ENCODE measurements at regions not wholly inside any gene's neighbourhood (a gene's known extent, or its start where the extent isn't known, plus 50 kb on each side); places are given as distances from the start of the nearest gene placed in this dataset.

DNA sequence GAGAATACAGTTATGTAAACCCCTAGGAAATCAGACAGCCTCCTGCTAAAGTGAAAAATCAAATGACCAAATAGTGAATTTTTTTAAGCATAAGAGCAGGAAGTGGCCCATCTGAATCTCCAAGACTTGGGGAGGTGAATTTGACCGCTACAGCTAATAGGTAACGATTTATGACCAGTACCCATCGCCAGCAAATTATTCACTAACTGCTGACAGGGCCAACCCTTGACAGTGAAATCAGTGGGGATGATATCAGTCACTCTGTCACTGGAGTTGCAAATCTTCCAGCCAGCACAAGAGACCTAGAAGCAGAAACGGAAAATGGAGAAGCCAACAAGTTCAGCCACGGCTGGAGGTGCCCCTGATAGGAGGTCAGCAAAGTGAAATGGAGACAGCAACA, 164.3 kb upstream of the PIK3C3 start:
- Histone ChIP-seq H3K27me3 (no peaks in the 10 kb centered on the region), H3K9ac (no peak overlapping the region), H3K9me3 (no peaks in the 10 kb centered on the region), H4K20me1 (no peaks in the 10 kb centered on the region), H3K36me3 (no peaks in the 10 kb centered on the region), H3K4me1 (no peaks in the 10 kb centered on the region), H3K4me3 (no peak overlapping the region), H3K4me2 (no peak overlapping the region), H3K27ac (no peak overlapping the region)
- no peak for TF ChIP-seq Cebpa-rat (IDR thresholded peaks at IDR 0.05)

DNA sequence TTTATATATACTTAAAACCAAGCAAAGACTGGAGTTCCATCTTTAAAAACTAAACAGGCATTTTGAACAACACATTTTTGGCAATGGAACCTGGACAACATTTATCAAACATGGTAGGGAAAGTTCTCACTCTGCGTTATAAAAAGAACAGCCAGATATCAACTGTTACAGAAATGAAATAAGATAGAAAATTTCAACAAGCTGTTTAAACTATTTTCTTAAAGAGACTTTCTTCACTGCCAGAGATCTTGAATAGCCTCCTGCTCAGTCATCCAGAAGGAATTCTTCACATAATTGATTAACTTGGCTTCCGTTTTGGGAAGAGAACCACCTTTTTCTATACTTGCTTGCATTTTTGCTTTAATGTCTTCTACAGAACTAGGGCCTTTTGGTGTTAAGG, 166.0 kb upstream of the PIK3C3 start:
- Histone ChIP-seq H3K4me3 (no peak overlapping the region), H3K36me3 (no peaks in the 10 kb centered on the region), H4K20me1 (no peaks in the 10 kb centered on the region), H3K9ac (no peak overlapping the region), H3K27me3 (no peaks in the 10 kb centered on the region), H3K9me3 (no peaks in the 10 kb centered on the region), H3K27ac (no peak overlapping the region), H3K4me2 (no peak overlapping the region), H3K4me1 (no peaks in the 10 kb centered on the region)
- TF ChIP-seq Cebpa-rat (IDR thresholded peaks at IDR 0.05) = no peak

DNA sequence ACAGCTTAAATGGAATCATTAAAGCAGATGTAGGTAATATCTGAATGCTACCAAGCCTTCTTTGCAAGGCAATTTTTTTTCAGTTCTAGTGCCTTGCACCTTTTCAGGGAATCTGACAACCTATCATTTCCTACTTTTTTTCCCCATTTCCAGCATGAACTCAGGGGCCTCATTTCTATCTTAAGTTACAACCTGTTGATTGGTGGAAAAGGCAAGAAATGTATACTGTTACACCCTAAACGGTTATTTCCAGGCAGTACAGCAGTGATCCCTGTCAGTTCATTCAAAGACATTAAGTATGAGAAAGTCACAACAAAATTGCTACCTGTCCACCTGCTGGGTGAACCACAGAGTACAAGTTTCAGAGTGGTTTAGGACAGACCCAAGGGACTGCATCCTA, 171.2 kb upstream of the PIK3C3 start:
- H3K4me3 ChIP-seq = no peak overlapping the region
- H3K9me3 ChIP-seq = no peaks in the 10 kb centered on the region
- no peaks in the 10 kb centered on the region for H3K4me1 ChIP-seq
- TF ChIP-seq Cebpa-rat (IDR thresholded peaks at IDR 0.05) = no peak
- no peak overlapping the region for H3K9ac ChIP-seq
- H4K20me1 ChIP-seq = no peaks in the 10 kb centered on the region
- H3K27ac ChIP-seq = no peak overlapping the region
- no peaks in the 10 kb centered on the region for H3K36me3 ChIP-seq
- no peaks in the 10 kb centered on the region for H3K27me3 ChIP-seq
- no peak overlapping the region for H3K4me2 ChIP-seq

DNA sequence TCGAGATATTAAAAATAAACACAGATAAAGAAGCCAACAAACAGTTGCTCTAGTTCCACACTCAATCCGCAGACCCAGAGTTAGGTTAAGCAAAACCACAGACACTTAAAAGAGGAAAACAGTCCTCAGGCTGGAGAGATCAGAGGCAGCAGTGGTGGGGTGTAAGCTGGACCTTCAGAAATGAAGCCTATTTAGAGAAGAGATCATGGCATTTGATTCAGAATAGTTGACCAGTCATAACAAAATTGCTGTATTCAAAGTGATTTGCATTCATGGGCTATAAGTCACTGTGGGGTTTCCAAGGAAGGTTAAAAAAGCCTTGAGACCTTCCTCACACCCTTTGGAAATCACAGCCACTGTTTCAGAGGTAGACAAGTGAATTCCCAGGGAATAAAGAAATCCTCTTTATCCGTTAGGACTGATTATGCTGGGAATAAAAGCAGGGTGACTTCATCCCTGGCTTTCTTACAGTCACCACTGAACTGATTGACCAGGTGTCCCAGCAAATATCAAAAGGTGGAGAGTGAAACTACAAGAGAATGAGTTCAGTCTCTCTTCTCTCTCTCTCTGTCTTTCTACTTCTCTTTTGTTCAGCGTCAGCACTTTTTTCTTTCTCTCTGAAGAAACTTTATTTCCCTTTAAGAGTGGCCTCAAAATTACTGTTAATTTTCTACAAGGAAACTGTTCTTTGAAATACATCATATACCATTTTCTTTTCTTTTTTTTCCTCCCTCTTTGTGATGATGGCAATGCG, 171.8 kb upstream of the PIK3C3 start:
- Histone ChIP-seq H3K4me3 (no peak overlapping the region), H4K20me1 (no peaks in the 10 kb centered on the region), H3K9ac (no peak overlapping the region)

DNA sequence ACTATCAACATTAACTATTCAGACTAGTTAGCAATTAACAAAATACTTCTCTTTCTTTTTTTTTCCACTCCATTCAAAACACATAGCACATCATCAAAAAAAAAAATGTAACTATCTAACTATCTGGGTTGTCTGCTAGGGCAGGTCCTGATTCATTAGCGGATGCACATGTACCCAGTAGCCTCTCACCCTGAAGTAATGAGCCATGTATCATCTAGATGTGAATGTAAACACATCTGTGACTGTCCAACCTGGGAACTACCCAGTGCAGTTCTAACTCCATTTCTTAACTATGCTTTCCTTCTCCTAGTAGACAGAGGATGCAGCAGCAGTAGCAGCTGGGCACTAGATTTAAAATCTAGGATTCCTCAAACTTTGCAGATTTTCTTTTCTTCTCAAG, 183.1 kb upstream of the PIK3C3 start:
- no peak overlapping the region for H3K4me2 ChIP-seq
- H3K9me3 ChIP-seq = no peaks in the 10 kb centered on the region
- TF ChIP-seq Cebpa-rat (IDR thresholded peaks at IDR 0.05) = no peak
- no peak overlapping the region for H3K27ac ChIP-seq
- H3K4me1 ChIP-seq = no peaks in the 10 kb centered on the region
- H4K20me1 ChIP-seq = no peaks in the 10 kb centered on the region
- no peaks in the 10 kb centered on the region for H3K36me3 ChIP-seq
- no peaks in the 10 kb centered on the region for H3K27me3 ChIP-seq
- H3K9ac ChIP-seq = no peak overlapping the region
- H3K4me3 ChIP-seq = no peak overlapping the region

More for the DNA sequence above, 171.8 kb upstream of the PIK3C3 start:
- H3K27me3 ChIP-seq = no peaks in the 10 kb centered on the region
- no peaks in the 10 kb centered on the region for H3K9me3 ChIP-seq
- no peak overlapping the region for H3K27ac ChIP-seq
- H3K4me1 ChIP-seq = no peaks in the 10 kb centered on the region
- H3K36me3 ChIP-seq = no peaks in the 10 kb centered on the region
- TF ChIP-seq Cebpa-rat (IDR thresholded peaks at IDR 0.05) = no peak
- no peak overlapping the region for H3K4me2 ChIP-seq

DNA sequence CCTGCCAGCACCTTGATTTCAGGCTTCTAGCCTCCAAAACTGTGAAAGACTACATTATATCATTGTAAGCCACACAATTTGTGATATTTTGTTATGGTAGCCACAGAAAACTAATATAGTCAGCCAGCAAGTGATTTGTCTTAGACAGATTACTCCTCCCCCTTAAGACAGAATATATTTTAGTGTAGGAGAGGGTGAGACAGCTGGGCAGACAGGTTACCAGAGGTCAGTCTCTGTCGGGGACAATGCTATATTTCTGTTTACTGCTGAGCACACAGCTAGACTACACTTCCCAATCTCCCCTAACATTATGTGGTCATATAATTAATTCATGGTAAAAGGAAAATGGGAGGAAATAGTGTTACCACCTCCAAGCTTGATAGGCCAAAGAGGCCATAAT, 185.8 kb upstream of the PIK3C3 start:
- Histone ChIP-seq H4K20me1 (no peaks in the 10 kb centered on the region), H3K9ac (no peak overlapping the region), H3K36me3 (no peaks in the 10 kb centered on the region), H3K4me2 (no peak overlapping the region), H3K27ac (no peak overlapping the region), H3K4me1 (no peaks in the 10 kb centered on the region), H3K4me3 (no peak overlapping the region), H3K9me3 (no peaks in the 10 kb centered on the region), H3K27me3 (no peaks in the 10 kb centered on the region)
- no peak for TF ChIP-seq Cebpa-rat (IDR thresholded peaks at IDR 0.05)

DNA sequence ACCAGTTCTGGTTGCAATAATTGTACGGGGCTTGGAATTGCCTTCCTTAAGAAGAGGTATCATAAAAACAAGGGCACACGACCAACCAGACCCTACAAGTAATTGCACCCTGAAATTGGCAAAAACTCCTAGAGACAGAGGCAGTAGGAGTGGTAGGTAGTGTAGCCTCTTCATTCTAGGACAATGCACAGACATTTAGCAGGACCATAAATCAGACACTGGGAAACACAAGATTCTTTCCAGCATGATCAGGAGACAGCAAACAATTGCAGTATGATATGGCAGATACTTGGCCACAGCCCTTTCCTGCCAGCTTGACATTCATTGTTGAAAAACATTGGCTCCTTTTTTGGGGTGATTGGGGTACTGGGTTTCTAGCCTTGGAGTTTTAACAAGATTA, 186.6 kb upstream of the PIK3C3 start:
- H4K20me1 ChIP-seq = no peaks in the 10 kb centered on the region

DNA sequence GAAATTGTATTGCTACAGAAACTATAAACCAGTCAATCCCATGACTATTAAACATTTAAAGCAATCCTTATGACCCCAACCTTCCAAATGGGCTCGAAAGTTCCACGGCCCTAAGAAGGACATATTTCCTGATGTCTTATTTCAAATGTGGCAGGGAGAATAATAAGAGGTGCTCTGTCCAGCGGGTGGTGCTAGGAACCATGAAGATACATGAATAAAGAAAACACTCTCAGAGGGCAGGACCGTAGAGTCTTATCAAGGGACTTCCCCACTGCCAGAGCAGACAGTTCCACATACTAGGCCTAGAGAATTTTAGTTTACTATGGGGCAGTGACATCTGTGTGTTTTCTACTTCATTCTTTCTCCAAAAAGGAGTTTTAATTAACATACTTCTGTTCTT, 187.1 kb upstream of the PIK3C3 start:
- Histone ChIP-seq H3K9me3 (no peaks in the 10 kb centered on the region), H3K27me3 (no peaks in the 10 kb centered on the region), H3K27ac (no peak overlapping the region), H4K20me1 (no peaks in the 10 kb centered on the region), H3K4me2 (no peak overlapping the region), H3K4me1 (no peaks in the 10 kb centered on the region), H3K4me3 (no peak overlapping the region), H3K9ac (no peak overlapping the region), H3K36me3 (no peaks in the 10 kb centered on the region)
- no peak for TF ChIP-seq Cebpa-rat (IDR thresholded peaks at IDR 0.05)

More for the DNA sequence above, 186.6 kb upstream of the PIK3C3 start:
- Histone ChIP-seq H3K4me2 (no peak overlapping the region), H3K27me3 (no peaks in the 10 kb centered on the region), H3K9me3 (no peaks in the 10 kb centered on the region), H3K27ac (no peak overlapping the region), H3K9ac (no peak overlapping the region), H3K4me1 (no peaks in the 10 kb centered on the region), H3K4me3 (no peak overlapping the region), H3K36me3 (no peaks in the 10 kb centered on the region)
- TF ChIP-seq Cebpa-rat (IDR thresholded peaks at IDR 0.05) = no peak

DNA sequence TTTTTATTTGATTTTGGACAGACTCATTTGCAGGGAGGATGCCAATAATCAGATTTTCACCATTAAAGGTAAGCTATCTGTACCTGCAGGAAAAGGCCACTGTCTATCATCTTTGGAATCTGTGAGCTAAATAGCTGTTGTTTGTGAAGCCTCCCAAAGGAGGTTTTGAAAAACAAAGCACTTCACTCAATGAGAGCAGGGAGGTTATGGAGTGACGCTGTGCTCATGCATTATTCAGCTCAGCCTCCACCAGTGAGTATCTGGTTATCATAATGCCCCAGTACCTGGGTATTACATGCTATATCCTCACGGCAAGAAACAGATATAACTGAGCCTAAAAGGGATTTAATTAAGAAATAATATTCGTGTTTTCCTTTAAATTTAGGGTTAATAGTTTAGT, 189.6 kb upstream of the PIK3C3 start:
- Histone ChIP-seq H3K27ac (no peak overlapping the region), H4K20me1 (no peaks in the 10 kb centered on the region), H3K36me3 (no peaks in the 10 kb centered on the region), H3K4me2 (no peak overlapping the region), H3K4me1 (no peaks in the 10 kb centered on the region), H3K4me3 (no peak overlapping the region), H3K27me3 (no peaks in the 10 kb centered on the region), H3K9me3 (no peaks in the 10 kb centered on the region), H3K9ac (no peak overlapping the region)
- no peak for TF ChIP-seq Cebpa-rat (IDR thresholded peaks at IDR 0.05)

DNA sequence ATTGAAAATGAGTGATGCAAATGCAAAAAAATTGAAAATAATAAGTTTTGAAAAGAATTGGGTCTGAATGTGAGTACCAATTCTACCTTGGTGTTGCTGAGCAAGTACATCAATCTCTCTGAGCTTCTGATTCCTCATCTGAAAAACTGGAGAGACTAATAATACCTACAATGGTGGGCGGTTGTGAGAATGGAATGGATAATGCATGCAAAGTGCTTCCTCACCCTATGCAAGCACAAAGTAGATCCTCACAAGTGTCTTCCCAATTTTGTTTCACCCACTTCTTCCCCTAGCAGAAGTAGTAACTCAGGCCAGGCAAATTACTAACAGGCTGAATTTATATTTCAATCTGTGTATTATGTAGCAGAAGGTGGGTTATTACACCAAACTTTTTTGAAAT, 191.7 kb upstream of the PIK3C3 start:
- H4K20me1 ChIP-seq = no peaks in the 10 kb centered on the region
- H3K4me1 ChIP-seq = no peaks in the 10 kb centered on the region

More for the DNA sequence above, 191.7 kb upstream of the PIK3C3 start:
- no peak for TF ChIP-seq Cebpa-rat (IDR thresholded peaks at IDR 0.05)
- Histone ChIP-seq H3K4me3 (no peak overlapping the region), H3K27ac (no peak overlapping the region), H3K27me3 (no peaks in the 10 kb centered on the region), H3K36me3 (no peaks in the 10 kb centered on the region), H3K9me3 (no peaks in the 10 kb centered on the region), H3K9ac (no peak overlapping the region), H3K4me2 (no peak overlapping the region)
